Spinal cord (tissue), 9 donors: ENCODE measurements at regions not wholly inside any gene's neighbourhood (a gene's known extent, or its start where the extent isn't known, plus 50 kb on each side); places are given as distances from the start of the nearest gene placed in this dataset.

Experiments
- DNase-seq, 6 donors: peaks; one replicate each; pipeline versions ENCODE4 v3.0.0 to v3.0.0-alpha.2; 2013 to 2015; ENCODE audit warnings: low spot score in 6 of 6, low read depth in 4 of 6
- H3K27ac ChIP-seq: one replicate; pipeline ENCODE4 v1.5.1; 2013; ENCODE audit warnings: low read depth, low read length, control low read depth
- H3K27me3 ChIP-seq: one replicate; pipeline ENCODE4 v1.6.1; 2013; ENCODE audit warnings: low read length; ENCODE audit not compliant: control insufficient read depth, insufficient read depth
- H3K36me3 ChIP-seq: one replicate; pipeline ENCODE4 v1.6.1; 2013; ENCODE audit warnings: low read length; ENCODE audit not compliant: control insufficient read depth, insufficient read depth
- H3K4me1 ChIP-seq: one replicate; pipeline ENCODE4 v1.6.1; 2013; ENCODE audit warnings: low read length; ENCODE audit not compliant: control insufficient read depth, insufficient read depth
- H3K4me3 ChIP-seq: one replicate; pipeline ENCODE4 v1.5.1; 2013; ENCODE audit warnings: low read depth, low read length, control low read depth
- H3K9me3 ChIP-seq: one replicate; pipeline ENCODE4 v1.6.1; 2013; ENCODE audit warnings: low read length; ENCODE audit not compliant: control insufficient read depth, insufficient read depth
- WGBS: methylation state at CpG from one replicate; pipeline ENCODE4 v1.1.5; 2013; ENCODE audit warnings: missing lambda C conversion rate; ENCODE audit not compliant: insufficient coverage; 5-methylcytosine and 5-hydroxymethylcytosine counted together
- donor health status: healthy.

GRCh38 chr2:7915302-7916091 lies 766.4 kb upstream of the ID2 start:
- Histone ChIP-seq H3K36me3 (no peaks in the 10 kb centered on the region), H3K4me3 (no peak overlapping the region), H3K4me1 (no peaks in the 10 kb centered on the region), H3K27ac (no peak overlapping the region), H3K27me3 (no peaks in the 10 kb centered on the region), H3K9me3 (no peaks in the 10 kb centered on the region)
- 92% methylated on average over 11 of the region's 14 CpGs for WGBS
- no peak for DNase-seq

GRCh38 chr2:7916670-7917069 lies 765.2 kb upstream of the ID2 start:
- H3K36me3 ChIP-seq, result no peaks in the 10 kb centered on the region
- H3K4me1 ChIP-seq, result no peaks in the 10 kb centered on the region
- no peak for DNase-seq
- WGBS, result 100% methylated on average over 1 of the region's 2 CpGs
- H3K27me3 ChIP-seq, result no peaks in the 10 kb centered on the region
- H3K9me3 ChIP-seq, result no peaks in the 10 kb centered on the region
- H3K27ac ChIP-seq, result no peak overlapping the region
- H3K4me3 ChIP-seq, result no peak overlapping the region

- Histone ChIP-seq H3K9me3 (no peaks in the 10 kb centered on the region), H3K4me1 (no peaks in the 10 kb centered on the region)
- 100% methylated on average over 6 of the region's 8 CpGs for WGBS
Observed at GRCh38 chr2:7919510-7919909, 762.3 kb upstream of the ID2 start.

GRCh38 chr2:7924023-7924762 lies 757.7 kb upstream of the ID2 start:
- H3K27ac ChIP-seq, result no peak overlapping the region
- no peaks in the 10 kb centered on the region for H3K27me3 ChIP-seq
- 77% methylated on average over 7 of the region's 7 CpGs for WGBS
- no peak overlapping the region for H3K4me3 ChIP-seq
- H3K9me3 ChIP-seq, result no peaks in the 10 kb centered on the region
- H3K4me1 ChIP-seq, result no peaks in the 10 kb centered on the region
- no peak for DNase-seq
- no peaks in the 10 kb centered on the region for H3K36me3 ChIP-seq

More at GRCh38 chr2:7919510-7919909, 762.3 kb upstream of the ID2 start:
- DNase-seq, result no peak
- H3K4me3 ChIP-seq, result no peak overlapping the region
- H3K27ac ChIP-seq, result no peak overlapping the region
- H3K27me3 ChIP-seq, result no peaks in the 10 kb centered on the region
- no peaks in the 10 kb centered on the region for H3K36me3 ChIP-seq

GRCh38 chr2:7925506-7925905 lies 756.4 kb upstream of the ID2 start:
- no peaks in the 10 kb centered on the region for H3K9me3 ChIP-seq
- WGBS, result no CpG with 5 or more reads among the region's 1 CpG
- H3K36me3 ChIP-seq, result no peaks in the 10 kb centered on the region
- no peak for DNase-seq
- no peak overlapping the region for H3K27ac ChIP-seq
- no peaks in the 10 kb centered on the region for H3K27me3 ChIP-seq
- no peak overlapping the region for H3K4me3 ChIP-seq
- no peaks in the 10 kb centered on the region for H3K4me1 ChIP-seq

GRCh38 chr2:7927691-7928090 lies 754.2 kb upstream of the ID2 start:
- no peaks in the 10 kb centered on the region for H3K4me1 ChIP-seq
- no peak for DNase-seq
- no CpG with 5 or more reads among the region's 2 CpGs for WGBS
- no peaks in the 10 kb centered on the region for H3K9me3 ChIP-seq
- H3K27me3 ChIP-seq, result no peaks in the 10 kb centered on the region
- H3K27ac ChIP-seq, result no peak overlapping the region
- no peak overlapping the region for H3K4me3 ChIP-seq
- no peaks in the 10 kb centered on the region for H3K36me3 ChIP-seq

GRCh38 chr2:7929281-7929680 lies 752.6 kb upstream of the ID2 start:
- no peaks in the 10 kb centered on the region for H3K27me3 ChIP-seq
- WGBS, result 61% methylated on average over 5 of the region's 9 CpGs
- peak in 1 of 6 donors; percentile 20 for DNase-seq
- H3K4me3 ChIP-seq, result no peak overlapping the region
- H3K36me3 ChIP-seq, result no peaks in the 10 kb centered on the region
- no peaks in the 10 kb centered on the region for H3K4me1 ChIP-seq
- no peak overlapping the region for H3K27ac ChIP-seq
- H3K9me3 ChIP-seq, result no peaks in the 10 kb centered on the region

- no peaks in the 10 kb centered on the region for H3K4me1 ChIP-seq
- no peaks in the 10 kb centered on the region for H3K36me3 ChIP-seq
- H3K27me3 ChIP-seq, result no peaks in the 10 kb centered on the region
- H3K27ac ChIP-seq, result no peak overlapping the region
- H3K9me3 ChIP-seq, result no peaks in the 10 kb centered on the region
- peak in 1 of 6 donors; percentile 84 for DNase-seq
- H3K4me3 ChIP-seq, result no peak overlapping the region
- WGBS, result 90% methylated on average over 9 of the region's 13 CpGs
Observed at GRCh38 chr2:7930800-7931635, 750.8 kb upstream of the ID2 start.

- Histone ChIP-seq H3K27ac (no peak overlapping the region), H3K4me3 (no peak overlapping the region), H3K4me1 (no peaks in the 10 kb centered on the region), H3K36me3 (no peaks in the 10 kb centered on the region), H3K9me3 (no peaks in the 10 kb centered on the region), H3K27me3 (no peaks in the 10 kb centered on the region)
- DNase-seq, result no peak
- no CpG with 5 or more reads among the region's 4 CpGs for WGBS
Observed at GRCh38 chr2:7931808-7932207, 750.0 kb upstream of the ID2 start.
